CD8-positive, alpha-beta memory T cell (primary cell): ENCODE measurements at regions not wholly inside any gene's neighbourhood (a gene's known extent, or its start where the extent isn't known, plus 50 kb on each side); places are given as distances from the start of the nearest gene placed in this dataset.

Experiments
- CTCF ChIA-PET: fragments of 350-600 bp; sonication (Branson Sonifier 250); formaldehyde crosslinking; loops from one replicate; lab custom pipeline; 2021; ENCODE audit warnings: antibody characterized with exemption; lab: Charles Lee
- POLR2A ChIA-PET: fragments of 350-600 bp; sonication (Branson Sonifier 250); formaldehyde crosslinking; loops from one replicate; lab custom pipeline; 2021; ENCODE audit warnings: antibody characterized with exemption; lab: Charles Lee
- DNase-seq, 5 donors: peaks; one replicate each; pipeline versions ENCODE4 v3.0.0 to v3.0.0-alpha.2; 2020 to 2022; ENCODE audit warnings: mixed read lengths in 1 of 5
- H3K27ac ChIP-seq: one replicate; pipeline ENCODE4 v1.7.0; 2013; ENCODE audit warnings: low read depth, mild to moderate bottlenecking, low read length, moderate library complexity
- H3K27me3 ChIP-seq: 2 replicates; pipeline ENCODE4 v1.7.0; 2013; ENCODE audit warnings: low read length, mild to moderate bottlenecking; ENCODE audit not compliant: insufficient read depth, poor library complexity, severe bottlenecking
- H3K36me3 ChIP-seq: 2 replicates; pipeline ENCODE4 v1.7.0; 2013; ENCODE audit warnings: mild to moderate bottlenecking, low read length, moderate library complexity; ENCODE audit not compliant: insufficient read depth
- H3K4me1 ChIP-seq: 2 replicates; pipeline ENCODE4 v1.7.0; 2013; ENCODE audit warnings: mild to moderate bottlenecking, low read length, moderate library complexity; ENCODE audit not compliant: insufficient read depth
- H3K4me3 ChIP-seq: 2 replicates; pipeline ENCODE4 v1.7.0; 2013; ENCODE audit warnings: mild to moderate bottlenecking, low read length
- H3K9me3 ChIP-seq: 2 replicates; pipeline ENCODE4 v1.7.0; 2013; ENCODE audit warnings: mild to moderate bottlenecking, low read length
- H3K27ac Mint-ChIP-seq, 8 donors: one replicate each; pipeline ENCODE4 v1.8.0; 2020 to 2021; ENCODE audit warnings: mixed read lengths in 8 of 8, mild to moderate bottlenecking in 6 of 8, inconsistent platforms in 3 of 8, moderate library complexity in 3 of 8
- H3K27me3 Mint-ChIP-seq, 2 donors: one replicate each; pipeline ENCODE4 v1.8.0; 2020 to 2021; ENCODE audit warnings: mixed read lengths in 2 of 2, mild to moderate bottlenecking in 1 of 2, moderate library complexity in 1 of 2
- H3K36me3 Mint-ChIP-seq, 3 donors: one replicate each; pipeline ENCODE4 v1.8.0; 2020 to 2021; ENCODE audit warnings: mixed read lengths in 3 of 3, inconsistent platforms in 1 of 3, mild to moderate bottlenecking in 1 of 3
- H3K4me1 Mint-ChIP-seq, 3 donors: one replicate each; pipeline ENCODE4 v1.8.0; 2020 to 2021; ENCODE audit warnings: mixed read lengths in 3 of 3, inconsistent platforms in 1 of 3, mild to moderate bottlenecking in 1 of 3
- H3K4me3 Mint-ChIP-seq, 7 donors: one replicate each; pipeline ENCODE4 v1.8.0; 2020 to 2021; ENCODE audit warnings: mixed read lengths in 7 of 7, mild to moderate bottlenecking in 6 of 7, moderate library complexity in 4 of 7, inconsistent platforms in 2 of 7
- H3K9me3 Mint-ChIP-seq, 5 donors: one replicate each; pipeline ENCODE4 v1.8.0; 2020 to 2022; ENCODE audit warnings: mixed read lengths in 5 of 5, mild to moderate bottlenecking in 3 of 5, moderate library complexity in 2 of 5, inconsistent platforms in 1 of 5

DNA sequence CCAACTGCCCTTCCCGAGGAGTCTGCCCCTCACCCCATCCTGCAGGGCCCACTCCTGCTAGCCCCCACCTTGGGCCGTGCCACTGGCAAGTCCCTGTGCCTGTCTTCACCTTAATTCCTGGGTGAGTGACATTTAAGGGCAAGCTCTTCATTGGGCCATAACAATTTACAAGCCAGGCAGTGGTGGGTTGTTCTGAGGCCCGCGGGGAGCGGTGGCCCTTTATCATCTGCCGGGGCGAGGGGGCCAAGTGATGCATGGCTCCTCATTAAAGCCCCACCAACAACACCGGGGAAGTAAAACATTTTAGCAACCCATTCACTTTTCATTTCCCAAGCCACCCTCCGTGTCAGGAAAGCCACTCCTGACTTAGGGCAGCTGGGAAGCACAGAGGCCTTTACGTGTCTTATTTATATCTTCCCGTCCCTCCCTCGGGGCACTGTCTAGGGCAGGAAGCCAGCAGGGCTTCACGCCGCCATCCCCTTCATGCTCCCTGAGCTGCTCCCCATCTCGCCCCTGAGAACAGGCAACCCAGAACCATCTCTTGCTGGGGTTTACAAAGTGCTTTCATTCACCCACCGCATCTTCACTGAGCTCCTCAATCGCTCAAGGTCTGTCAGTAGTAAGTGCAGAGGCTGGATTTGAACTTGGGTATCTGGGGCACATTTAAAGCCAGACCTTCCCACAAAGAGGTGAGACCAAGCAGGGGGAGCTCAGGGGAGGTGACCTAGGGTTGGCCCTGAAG, 55.5 kb upstream of the CCDC167 start:
- CTCF ChIA-PET: interaction anchor here (1.2 to 3.9 kb wide), 3 partner anchors 11 to 19 kb away, joined by 4 to 24 read pairs (median 5); no protein-coding TSS in a partner anchor
- peaks cover 13% of the 10 kb centered on the region for H3K4me1 ChIP-seq
- no peaks in the 10 kb centered on the region for H3K9me3 ChIP-seq
- H3K9me3 Mint-ChIP-seq: peaks cover 0 to 2% (median 0%) of the 10 kb centered on the region in 5 donors
- peaks cover 25 to 44% (median 43%) of the 10 kb centered on the region in 3 donors for H3K4me1 Mint-ChIP-seq
- H3K27ac ChIP-seq: no peak overlapping the region
- H3K27ac Mint-ChIP-seq: peak overlapping the region in 5 of 8 donors; percentile 8 to 83 (median 74)
- POLR2A ChIA-PET: interaction anchor here (0.5 kb wide), 1 partner anchor 39 kb away, joined by 3 read pairs; no protein-coding TSS in a partner anchor
- no peaks in the 10 kb centered on the region for H3K27me3 ChIP-seq
- no peak overlapping the region for H3K4me3 ChIP-seq
- H3K36me3 ChIP-seq: no peaks in the 10 kb centered on the region
- no peak overlapping the region for H3K4me3 Mint-ChIP-seq
- H3K27me3 Mint-ChIP-seq: peaks cover 0 to 2% of the 10 kb centered on the region in 2 donors
- DNase-seq: no peak
- H3K36me3 Mint-ChIP-seq: no peaks in the 10 kb centered on the region

- Histone ChIP-seq H3K36me3 (no peaks in the 10 kb centered on the region), H3K4me3 (no peak overlapping the region), H3K9me3 (no peaks in the 10 kb centered on the region), H3K27ac (no peak overlapping the region), H3K27me3 (no peaks in the 10 kb centered on the region), H3K4me1 (peaks cover 5% of the 10 kb centered on the region)
- Mint-ChIP-seq H3K4me3 (no peak overlapping the region), H3K4me1 (peaks cover 19 to 40% (median 38%) of the 10 kb centered on the region in 3 donors), H3K9me3 (no peaks in the 10 kb centered on the region), H3K36me3 (no peaks in the 10 kb centered on the region), H3K27ac (peak overlapping the region in 4 of 8 donors; percentile 31 to 77 (median 59)), H3K27me3 (peaks cover 0 to 2% of the 10 kb centered on the region in 2 donors)
- CTCF ChIA-PET: interaction anchor here (1.3 to 3.9 kb wide), 2 partner anchors 12 to 137 kb away, joined by 3 to 24 read pairs; no protein-coding TSS in a partner anchor
- POLR2A ChIA-PET: no interaction called here
- no peak for DNase-seq
These were observed 54.8 kb upstream of the CCDC167 start for GRCh38 chr6:37554480-37554819.

- peaks cover 18 to 43% (median 38%) of the 10 kb centered on the region in 3 donors for H3K4me1 Mint-ChIP-seq
- no peak overlapping the region for H3K4me3 ChIP-seq
- no peaks in the 10 kb centered on the region for H3K9me3 ChIP-seq
- H3K4me1 ChIP-seq: peaks cover 10% of the 10 kb centered on the region
- POLR2A ChIA-PET: no interaction called here
- CTCF ChIA-PET: no interaction called here
- peak overlapping the region in 1 of 8 donors; percentile 1 for H3K27ac Mint-ChIP-seq
- H3K9me3 Mint-ChIP-seq: no peaks in the 10 kb centered on the region
- no peaks in the 10 kb centered on the region for H3K27me3 ChIP-seq
- H3K36me3 Mint-ChIP-seq: no peaks in the 10 kb centered on the region
- H3K36me3 ChIP-seq: no peaks in the 10 kb centered on the region
- H3K27ac ChIP-seq: no peak overlapping the region
- no peak for DNase-seq
- peaks cover 0 to 4% of the 10 kb centered on the region in 2 donors for H3K27me3 Mint-ChIP-seq
- H3K4me3 Mint-ChIP-seq: no peak overlapping the region
These were observed 52.6 kb upstream of the CCDC167 start for GRCh38 chr6:37552267-37552666.

- Histone ChIP-seq H3K4me1 (peaks cover 14% of the 10 kb centered on the region), H3K27ac (no peak overlapping the region), H3K36me3 (no peaks in the 10 kb centered on the region), H3K27me3 (no peaks in the 10 kb centered on the region), H3K4me3 (no peak overlapping the region), H3K9me3 (no peaks in the 10 kb centered on the region)
- Mint-ChIP-seq H3K4me3 (no peak overlapping the region), H3K27me3 (peaks cover 0 to 4% of the 10 kb centered on the region in 2 donors), H3K9me3 (no peaks in the 10 kb centered on the region), H3K27ac (peak overlapping the region in 1 of 8 donors; percentile 29), H3K36me3 (no peaks in the 10 kb centered on the region), H3K4me1 (peaks cover 18 to 45% (median 42%) of the 10 kb centered on the region in 3 donors)
- CTCF ChIA-PET: interaction anchor here (1.5 kb wide), 1 partner anchor 14 kb away, joined by 4 read pairs; no protein-coding TSS in a partner anchor
- POLR2A ChIA-PET: no interaction called here
- DNase-seq: no peak
These were observed 52.2 kb upstream of the CCDC167 start for GRCh38 chr6:37551867-37552266.

DNA sequence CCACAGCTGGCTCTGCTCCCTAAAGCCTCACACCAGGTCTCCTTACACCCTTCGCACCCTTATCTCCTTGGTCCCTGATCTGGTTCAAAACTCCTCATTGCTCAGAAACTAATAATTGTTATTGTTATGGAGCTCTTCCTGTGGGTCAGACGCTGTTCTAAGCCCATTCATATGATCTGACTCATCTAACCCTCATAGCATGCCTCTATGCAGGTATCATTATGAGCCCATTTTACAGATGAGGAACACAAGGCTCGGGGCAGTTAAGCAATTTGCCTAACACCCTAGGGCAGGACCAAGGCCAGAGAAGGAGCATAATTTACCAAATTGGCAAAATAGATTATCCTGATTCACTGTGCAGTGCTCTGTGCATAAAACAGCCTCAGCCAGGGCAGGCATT, 51.8 kb upstream of the CCDC167 start:
- H3K4me3 ChIP-seq: no peak overlapping the region
- CTCF ChIA-PET: interaction anchor here (1.5 kb wide), 1 partner anchor 13 kb away, joined by 4 read pairs; no protein-coding TSS in a partner anchor
- H3K9me3 Mint-ChIP-seq: no peaks in the 10 kb centered on the region
- no peaks in the 10 kb centered on the region for H3K9me3 ChIP-seq
- H3K4me1 ChIP-seq: peaks cover 18% of the 10 kb centered on the region
- no peak for DNase-seq
- H3K27me3 Mint-ChIP-seq: peaks cover 0 to 4% of the 10 kb centered on the region in 2 donors
- H3K27ac Mint-ChIP-seq: peak overlapping the region in 2 of 8 donors; percentile 29 to 60
- peaks cover 18 to 48% (median 45%) of the 10 kb centered on the region in 3 donors for H3K4me1 Mint-ChIP-seq
- POLR2A ChIA-PET: no interaction called here
- peak overlapping the region in 1 of 7 donors; percentile 51 for H3K4me3 Mint-ChIP-seq
- H3K27ac ChIP-seq: no peak overlapping the region
- H3K27me3 ChIP-seq: no peaks in the 10 kb centered on the region
- no peaks in the 10 kb centered on the region for H3K36me3 Mint-ChIP-seq
- no peaks in the 10 kb centered on the region for H3K36me3 ChIP-seq

GRCh38 chr6:37551002-37551401, 51.3 kb upstream of the CCDC167 start:
- H3K27me3 Mint-ChIP-seq: peaks cover 0 to 4% of the 10 kb centered on the region in 2 donors
- no peaks in the 10 kb centered on the region for H3K9me3 Mint-ChIP-seq
- H3K4me3 Mint-ChIP-seq: peak overlapping the region in 1 of 7 donors; percentile 51
- Histone ChIP-seq H3K9me3 (no peaks in the 10 kb centered on the region), H3K27ac (no peak overlapping the region), H3K36me3 (no peaks in the 10 kb centered on the region), H3K4me3 (no peak overlapping the region), H3K27me3 (no peaks in the 10 kb centered on the region), H3K4me1 (peaks cover 22% of the 10 kb centered on the region)
- ChIA-PET CTCF (interaction anchor here (1.5 kb wide), 1 partner anchor 13 kb away, joined by 4 read pairs; no protein-coding TSS in a partner anchor), POLR2A (no interaction called here)
- H3K27ac Mint-ChIP-seq: peak overlapping the region in 1 of 8 donors; percentile 1
- no peak for DNase-seq
- H3K4me1 Mint-ChIP-seq: peaks cover 21 to 53% (median 50%) of the 10 kb centered on the region in 3 donors
- no peaks in the 10 kb centered on the region for H3K36me3 Mint-ChIP-seq

GRCh38 chr6:37550191-37550831, 50.6 kb upstream of the CCDC167 start:
- no peaks in the 10 kb centered on the region for H3K36me3 Mint-ChIP-seq
- H3K36me3 ChIP-seq: no peaks in the 10 kb centered on the region
- H3K27ac Mint-ChIP-seq: peak overlapping the region in 3 of 8 donors; percentile 14 to 75 (median 29)
- H3K27ac ChIP-seq: no peak overlapping the region
- ChIA-PET POLR2A (no interaction called here), CTCF (interaction anchor here (0.9 to 1.5 kb wide), 2 partner anchors 12 to 15 kb away, joined by 3 to 4 read pairs; no protein-coding TSS in a partner anchor)
- H3K4me3 ChIP-seq: no peak overlapping the region
- H3K27me3 Mint-ChIP-seq: peaks cover 0 to 7% of the 10 kb centered on the region in 2 donors
- no peak overlapping the region for H3K4me3 Mint-ChIP-seq
- H3K9me3 ChIP-seq: no peaks in the 10 kb centered on the region
- H3K4me1 Mint-ChIP-seq: peaks cover 20 to 55% (median 53%) of the 10 kb centered on the region in 3 donors
- H3K4me1 ChIP-seq: peaks cover 24% of the 10 kb centered on the region
- H3K9me3 Mint-ChIP-seq: no peaks in the 10 kb centered on the region
- H3K27me3 ChIP-seq: no peaks in the 10 kb centered on the region
- DNase-seq: no peak
